ENCODE measurements at regions not wholly inside any gene's neighbourhood (a gene's known extent, or its start where the extent isn't known, plus 50 kb on each side); places are given as distances from the start of the nearest gene placed in this dataset.

- TF ChIP-seq CTCF (IDR thresholded peaks at IDR 0.05; ENCODE audit: poor library complexity): no peak
- no peak for TF ChIP-seq EZH2phosphoT487 (IDR thresholded peaks at IDR 0.05; ENCODE audit: low read depth, severe bottlenecking, unreplicated experiment)
- no peak for TF ChIP-seq EZH2 (IDR thresholded peaks at IDR 0.05; ENCODE audit: borderline replicate concordance)
These were observed 51.3 kb upstream of the CCL1 start for GRCh38 chr17:34414339-34414738.
